ENCODE measurements at regions not wholly inside any gene's neighbourhood (a gene's known extent, or its start where the extent isn't known, plus 50 kb on each side); places are given as distances from the start of the nearest gene placed in this dataset.

DNA sequence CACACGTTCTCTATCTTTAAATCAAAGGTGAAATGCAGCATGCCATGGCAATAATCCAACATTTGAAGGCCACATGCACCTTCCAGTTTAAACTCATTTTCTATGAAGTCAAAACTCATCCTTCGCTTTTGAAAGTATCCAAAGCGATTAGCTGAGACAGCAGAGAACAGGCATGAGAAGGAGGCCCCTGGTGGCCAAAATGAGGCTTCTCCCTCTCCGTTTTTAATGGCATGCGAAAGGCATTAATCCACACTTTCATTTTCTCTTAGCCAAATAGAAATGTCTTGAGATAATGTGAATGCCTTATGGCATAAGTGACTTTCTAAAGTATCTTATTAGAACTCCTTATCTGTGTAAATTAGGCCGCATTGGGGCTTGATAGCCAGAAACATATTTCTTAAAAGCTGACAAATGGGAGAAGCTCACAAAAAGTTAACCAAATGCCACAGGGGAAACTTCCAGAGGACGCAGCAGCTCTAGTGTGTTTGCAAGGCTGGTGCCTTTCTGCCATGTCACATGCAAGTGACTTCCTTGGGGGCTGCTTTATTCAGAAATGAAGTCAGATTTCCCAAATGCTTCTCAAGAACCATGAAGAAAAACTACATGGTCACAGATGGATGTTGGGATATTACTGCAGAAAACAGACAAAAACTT, 1189.6 kb downstream of the SORCS1 start:
- peak overlapping the region; percentile 91 for H2AFZ ChIP-seq (ENCODE audit: low read length, unreplicated experiment)
- H3K36me3 ChIP-seq (ENCODE audit: insufficient read depth, low read length), result no peaks in the 10 kb centered on the region
- H3K27me3 ChIP-seq (ENCODE audit: insufficient read depth, low read length), result no peaks in the 10 kb centered on the region
- H3K4me1 ChIP-seq (ENCODE audit: control insufficient read depth, insufficient read depth, low read length, unreplicated experiment), result no peaks in the 10 kb centered on the region
- H3K4me3 ChIP-seq (ENCODE audit: low read depth, low read length), result peak overlapping the region; percentile 69
- H3K79me2 ChIP-seq (ENCODE audit: control insufficient read depth, insufficient read depth, low read length, unreplicated experiment), result no peaks in the 10 kb centered on the region
- H3K27ac ChIP-seq (ENCODE audit: low read depth, low read length), result no peak overlapping the region

DNA sequence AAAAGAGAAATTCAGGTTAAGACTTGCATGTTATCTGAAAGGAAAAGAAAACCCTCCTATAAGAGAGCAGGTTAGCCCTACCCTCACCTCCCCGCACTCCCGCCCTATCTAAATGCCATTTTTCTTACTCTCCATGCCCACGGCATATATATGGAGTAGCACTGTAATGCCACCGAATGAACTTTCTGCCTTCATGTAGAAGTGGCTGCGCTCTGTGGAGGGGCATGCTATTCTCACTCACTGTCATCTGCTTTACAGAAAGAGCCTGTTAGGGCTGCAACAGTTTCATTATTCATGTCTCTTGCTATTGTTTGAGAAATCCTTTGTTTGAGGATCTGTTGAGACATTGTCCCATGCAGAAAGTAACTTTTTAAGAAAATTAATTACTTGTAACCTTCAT, 1190.6 kb downstream of the SORCS1 start:
- Histone ChIP-seq H3K4me3 (ENCODE audit: low read depth, low read length) (no peak overlapping the region), H3K27me3 (ENCODE audit: insufficient read depth, low read length) (0 out of 2 replicates have a peak, but pooled peaks cover 4% of the 10 kb centered on the region), H3K4me1 (ENCODE audit: control insufficient read depth, insufficient read depth, low read length, unreplicated experiment) (no peaks in the 10 kb centered on the region), H2AFZ (ENCODE audit: low read length, unreplicated experiment) (no peak overlapping the region), H3K27ac (ENCODE audit: low read depth, low read length) (no peak overlapping the region), H3K36me3 (ENCODE audit: insufficient read depth, low read length) (no peaks in the 10 kb centered on the region), H3K79me2 (ENCODE audit: control insufficient read depth, insufficient read depth, low read length, unreplicated experiment) (no peaks in the 10 kb centered on the region)

GRCh38 chr10:105973360-105973759, 1191.1 kb downstream of the SORCS1 start:
- H3K4me1 ChIP-seq (ENCODE audit: control insufficient read depth, insufficient read depth, low read length, unreplicated experiment), result no peaks in the 10 kb centered on the region
- no peak overlapping the region for H3K27ac ChIP-seq (ENCODE audit: low read depth, low read length)

DNA sequence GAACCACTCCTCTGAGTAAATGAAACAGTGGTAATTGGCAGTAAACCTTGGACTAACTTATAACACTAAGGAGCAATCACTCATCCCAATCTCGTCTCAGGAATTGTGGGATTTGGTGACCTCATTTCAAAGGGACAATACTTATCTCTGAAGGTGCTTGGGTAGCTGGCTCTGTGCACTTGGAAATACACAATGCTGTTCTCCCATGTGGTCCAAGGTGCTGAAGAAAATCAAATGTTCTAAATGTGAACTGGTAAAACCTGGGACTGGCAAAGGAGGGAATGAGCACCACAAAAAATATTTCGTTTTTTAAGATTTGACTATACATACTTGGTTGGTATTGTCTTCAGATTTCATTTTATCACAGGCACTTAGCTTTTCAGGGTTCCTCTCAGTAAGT, 1193.0 kb downstream of the SORCS1 start:
- no peak overlapping the region for H2AFZ ChIP-seq (ENCODE audit: low read length, unreplicated experiment)
- H3K36me3 ChIP-seq (ENCODE audit: insufficient read depth, low read length), result no peaks in the 10 kb centered on the region
- no peak overlapping the region for H3K4me3 ChIP-seq (ENCODE audit: low read depth, low read length)
- no peak overlapping the region for H3K27ac ChIP-seq (ENCODE audit: low read depth, low read length)
- H3K27me3 ChIP-seq (ENCODE audit: insufficient read depth, low read length), result peaks cover 11% of the 10 kb centered on the region; the same call in 1 of the 2 replicates
- no peaks in the 10 kb centered on the region for H3K4me1 ChIP-seq (ENCODE audit: control insufficient read depth, insufficient read depth, low read length, unreplicated experiment)
- no peaks in the 10 kb centered on the region for H3K79me2 ChIP-seq (ENCODE audit: control insufficient read depth, insufficient read depth, low read length, unreplicated experiment)

More at GRCh38 chr10:105973360-105973759, 1191.1 kb downstream of the SORCS1 start:
- 0 out of 2 replicates have a peak, but pooled peaks cover 9% of the 10 kb centered on the region for H3K27me3 ChIP-seq (ENCODE audit: insufficient read depth, low read length)
- no peaks in the 10 kb centered on the region for H3K36me3 ChIP-seq (ENCODE audit: insufficient read depth, low read length)
- no peaks in the 10 kb centered on the region for H3K79me2 ChIP-seq (ENCODE audit: control insufficient read depth, insufficient read depth, low read length, unreplicated experiment)
- no peak overlapping the region for H2AFZ ChIP-seq (ENCODE audit: low read length, unreplicated experiment)
- no peak overlapping the region for H3K4me3 ChIP-seq (ENCODE audit: low read depth, low read length)

GRCh38 chr10:105969884-105970377, 1194.6 kb downstream of the SORCS1 start:
- Histone ChIP-seq H3K27ac (ENCODE audit: low read depth, low read length) (no peak overlapping the region), H3K27me3 (ENCODE audit: insufficient read depth, low read length) (peaks cover 17% of the 10 kb centered on the region; the same call in 1 of the 2 replicates), H3K4me3 (ENCODE audit: low read depth, low read length) (no peak overlapping the region), H3K36me3 (ENCODE audit: insufficient read depth, low read length) (no peaks in the 10 kb centered on the region), H2AFZ (ENCODE audit: low read length, unreplicated experiment) (no peak overlapping the region), H3K79me2 (ENCODE audit: control insufficient read depth, insufficient read depth, low read length, unreplicated experiment) (no peaks in the 10 kb centered on the region), H3K4me1 (ENCODE audit: control insufficient read depth, insufficient read depth, low read length, unreplicated experiment) (no peaks in the 10 kb centered on the region)

- Histone ChIP-seq H3K36me3 (ENCODE audit: insufficient read depth, low read length) (no peaks in the 10 kb centered on the region), H3K4me1 (ENCODE audit: control insufficient read depth, insufficient read depth, low read length, unreplicated experiment) (no peaks in the 10 kb centered on the region), H2AFZ (ENCODE audit: low read length, unreplicated experiment) (no peak overlapping the region), H3K79me2 (ENCODE audit: control insufficient read depth, insufficient read depth, low read length, unreplicated experiment) (no peaks in the 10 kb centered on the region), H3K27ac (ENCODE audit: low read depth, low read length) (no peak overlapping the region), H3K27me3 (ENCODE audit: insufficient read depth, low read length) (peaks cover 22% of the 10 kb centered on the region; the same call in 1 of the 2 replicates), H3K4me3 (ENCODE audit: low read depth, low read length) (no peak overlapping the region)
These were observed 1195.8 kb downstream of the SORCS1 start for GRCh38 chr10:105968666-105969065.

DNA sequence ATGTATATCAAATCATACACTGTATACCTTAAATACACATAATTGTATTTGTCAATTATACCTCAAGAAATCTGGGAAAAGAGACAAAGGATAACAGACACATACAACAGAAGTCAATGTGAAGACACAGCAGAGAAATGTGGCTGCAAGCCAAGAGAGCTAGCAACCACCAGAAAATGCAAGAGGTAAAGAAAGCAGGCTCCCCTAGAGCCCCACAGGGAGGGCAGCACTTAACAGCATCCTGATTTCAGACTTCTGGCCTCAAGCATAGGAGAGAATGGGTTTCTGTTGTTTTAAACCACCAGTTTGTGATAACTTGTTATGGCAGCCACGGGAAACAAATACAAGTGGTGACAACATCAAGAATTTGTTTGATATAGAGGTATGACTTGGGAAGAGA, 1197.2 kb downstream of the SORCS1 start:
- Histone ChIP-seq H3K36me3 (ENCODE audit: insufficient read depth, low read length) (no peaks in the 10 kb centered on the region), H3K4me1 (ENCODE audit: control insufficient read depth, insufficient read depth, low read length, unreplicated experiment) (no peaks in the 10 kb centered on the region), H3K4me3 (ENCODE audit: low read depth, low read length) (no peak overlapping the region)

DNA sequence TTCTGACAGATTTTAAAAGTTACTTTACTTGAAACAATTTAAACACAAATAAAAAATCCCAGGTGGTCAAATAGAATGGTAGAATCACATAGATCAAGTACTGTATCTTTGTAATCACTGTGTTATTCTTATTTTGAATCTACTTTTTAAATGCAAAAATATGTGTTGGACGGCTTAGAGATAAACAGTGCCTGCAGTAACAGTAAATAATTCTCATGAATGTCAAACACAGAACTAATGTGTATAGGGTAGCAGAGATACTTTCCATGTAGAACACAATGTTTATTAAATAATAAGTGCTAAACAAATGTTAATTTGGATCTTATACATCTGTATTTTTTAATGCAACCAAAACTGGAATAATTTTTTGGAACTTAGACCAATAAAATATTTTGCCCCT, 1199.4 kb downstream of the SORCS1 start:
- Histone ChIP-seq H2AFZ (ENCODE audit: low read length, unreplicated experiment) (no peak overlapping the region), H3K4me3 (ENCODE audit: low read depth, low read length) (no peak overlapping the region), H3K79me2 (ENCODE audit: control insufficient read depth, insufficient read depth, low read length, unreplicated experiment) (no peaks in the 10 kb centered on the region), H3K27me3 (ENCODE audit: insufficient read depth, low read length) (peaks cover 26% of the 10 kb centered on the region), H3K27ac (ENCODE audit: low read depth, low read length) (no peak overlapping the region), H3K36me3 (ENCODE audit: insufficient read depth, low read length) (no peaks in the 10 kb centered on the region), H3K4me1 (ENCODE audit: control insufficient read depth, insufficient read depth, low read length, unreplicated experiment) (no peaks in the 10 kb centered on the region)

More for the DNA sequence above, 1197.2 kb downstream of the SORCS1 start:
- Histone ChIP-seq H2AFZ (ENCODE audit: low read length, unreplicated experiment) (no peak overlapping the region), H3K27ac (ENCODE audit: low read depth, low read length) (no peak overlapping the region), H3K79me2 (ENCODE audit: control insufficient read depth, insufficient read depth, low read length, unreplicated experiment) (no peaks in the 10 kb centered on the region), H3K27me3 (ENCODE audit: insufficient read depth, low read length) (peaks cover 26% of the 10 kb centered on the region; the same call in 1 of the 2 replicates)

DNA sequence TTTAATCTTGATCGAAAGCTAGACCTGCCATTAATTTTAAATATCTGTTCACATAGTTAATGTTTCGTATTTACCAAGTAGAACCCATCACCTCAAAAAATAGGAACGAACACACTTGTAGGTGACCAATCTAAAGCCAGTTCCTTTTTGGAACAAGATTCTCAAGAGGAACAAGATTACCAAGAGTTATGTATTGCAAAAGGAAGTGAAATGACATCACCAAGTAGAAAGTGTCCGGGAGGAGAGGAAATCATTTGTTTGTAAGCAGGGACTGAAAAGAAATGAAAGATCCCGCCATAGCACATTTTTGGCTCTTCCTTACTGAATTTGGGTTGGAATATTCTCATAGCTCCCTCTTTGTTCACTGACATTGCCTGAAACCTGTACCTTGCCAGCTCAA, 1200.5 kb downstream of the SORCS1 start:
- Histone ChIP-seq H3K4me3 (ENCODE audit: low read depth, low read length) (no peak overlapping the region), H3K27ac (ENCODE audit: low read depth, low read length) (no peak overlapping the region), H2AFZ (ENCODE audit: low read length, unreplicated experiment) (no peak overlapping the region), H3K36me3 (ENCODE audit: insufficient read depth, low read length) (no peaks in the 10 kb centered on the region), H3K27me3 (ENCODE audit: insufficient read depth, low read length) (peaks cover 23% of the 10 kb centered on the region), H3K79me2 (ENCODE audit: control insufficient read depth, insufficient read depth, low read length, unreplicated experiment) (no peaks in the 10 kb centered on the region), H3K4me1 (ENCODE audit: control insufficient read depth, insufficient read depth, low read length, unreplicated experiment) (no peaks in the 10 kb centered on the region)

DNA sequence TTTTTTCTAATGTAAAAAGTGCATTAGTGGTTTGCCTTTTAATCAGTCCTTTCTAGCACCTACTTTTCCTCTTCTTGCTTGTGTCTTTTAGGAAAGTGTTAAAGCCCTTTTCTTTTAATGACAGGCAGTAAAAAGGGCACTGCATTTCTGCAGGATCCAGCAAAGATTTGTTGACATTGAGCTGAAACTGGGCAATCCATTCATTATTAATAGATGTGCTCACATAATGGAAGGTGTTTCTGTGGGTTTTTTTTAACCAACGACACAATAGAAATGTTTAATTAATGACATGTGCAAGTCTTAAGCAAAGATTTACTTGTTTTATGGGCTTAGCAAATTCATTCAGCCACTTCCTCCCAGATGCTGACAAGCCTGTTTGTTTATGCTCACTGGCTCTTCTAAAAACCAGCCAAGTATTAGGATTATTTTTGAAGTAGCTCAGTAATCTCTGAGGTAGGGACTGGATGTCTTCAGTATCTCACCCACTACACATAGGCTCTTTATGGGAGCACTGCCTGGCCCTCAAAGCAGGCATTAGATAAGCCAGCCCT, 1201.1 kb downstream of the SORCS1 start:
- H2AFZ ChIP-seq (ENCODE audit: low read length, unreplicated experiment), result no peak overlapping the region
- peaks cover 17% of the 10 kb centered on the region for H3K27me3 ChIP-seq (ENCODE audit: insufficient read depth, low read length)
- no peaks in the 10 kb centered on the region for H3K79me2 ChIP-seq (ENCODE audit: control insufficient read depth, insufficient read depth, low read length, unreplicated experiment)
- H3K4me3 ChIP-seq (ENCODE audit: low read depth, low read length), result no peak overlapping the region
- no peaks in the 10 kb centered on the region for H3K4me1 ChIP-seq (ENCODE audit: control insufficient read depth, insufficient read depth, low read length, unreplicated experiment)
- no peak overlapping the region for H3K27ac ChIP-seq (ENCODE audit: low read depth, low read length)
- no peaks in the 10 kb centered on the region for H3K36me3 ChIP-seq (ENCODE audit: insufficient read depth, low read length)

DNA sequence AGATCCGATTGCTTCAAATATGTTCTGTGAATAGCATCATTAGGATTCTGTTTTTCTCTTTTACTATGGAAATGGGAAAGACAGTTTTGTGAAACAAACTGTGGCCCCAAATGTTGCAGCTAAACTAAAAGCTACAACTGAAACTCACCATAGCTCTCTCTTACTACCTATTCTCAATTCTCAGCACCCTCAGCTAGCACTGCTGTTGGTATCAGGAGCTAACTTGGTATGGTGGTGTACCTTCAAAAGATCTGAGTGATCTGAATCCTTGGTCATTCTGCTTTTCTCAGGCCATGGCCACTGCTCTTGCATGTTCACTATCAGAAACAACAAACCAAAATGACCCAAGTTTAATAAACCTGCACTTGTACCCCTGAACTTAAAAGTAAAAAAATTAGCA, 1208.0 kb downstream of the SORCS1 start:
- Histone ChIP-seq H3K4me3 (ENCODE audit: low read depth, low read length) (no peak overlapping the region), H2AFZ (ENCODE audit: low read length, unreplicated experiment) (no peak overlapping the region), H3K36me3 (ENCODE audit: insufficient read depth, low read length) (no peaks in the 10 kb centered on the region)

More for the DNA sequence above, 1208.0 kb downstream of the SORCS1 start:
- no peaks in the 10 kb centered on the region; the same call in 1 of the 2 replicates for H3K27me3 ChIP-seq (ENCODE audit: insufficient read depth, low read length)
- H3K4me1 ChIP-seq (ENCODE audit: control insufficient read depth, insufficient read depth, low read length, unreplicated experiment), result no peaks in the 10 kb centered on the region
- no peak overlapping the region for H3K27ac ChIP-seq (ENCODE audit: low read depth, low read length)
- H3K79me2 ChIP-seq (ENCODE audit: control insufficient read depth, insufficient read depth, low read length, unreplicated experiment), result no peaks in the 10 kb centered on the region

All from ACC112 (cell line).